CD4-positive, alpha-beta T cell treated with Interleukin-15 for 1 hour (primary cell): ENCODE measurements at regions not wholly inside any gene's neighbourhood (a gene's known extent, or its start where the extent isn't known, plus 50 kb on each side); places are given as distances from the start of the nearest gene placed in this dataset.

Experiments
- DNase-seq: peaks from one replicate; pipeline ENCODE4 v3.0.0-alpha.2; 2020

GRCh38 chr4:124288706-124289486, 423.6 kb downstream of the ANKRD50 start:
- no peak for DNase-seq

DNA sequence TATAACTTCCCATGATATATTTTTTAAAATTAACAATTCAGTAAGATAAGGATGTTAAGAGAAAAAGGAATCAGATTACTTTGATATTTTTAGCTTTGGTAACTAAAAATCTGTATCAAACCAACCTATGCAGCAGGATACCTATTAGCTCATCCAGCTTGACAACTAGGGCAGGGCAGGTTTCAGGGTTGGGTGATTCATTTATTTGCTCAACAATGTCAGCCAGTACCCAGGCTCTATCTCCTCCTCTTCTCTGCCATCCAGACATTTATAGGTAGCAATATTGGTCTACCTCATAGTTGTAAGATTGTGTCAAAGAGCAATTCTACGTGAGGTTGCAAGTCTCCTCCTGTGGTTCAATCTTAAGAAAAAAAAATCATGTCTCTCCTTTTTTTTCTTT, 421.9 kb downstream of the ANKRD50 start:
- no peak for DNase-seq

- no peak for DNase-seq
Observed at GRCh38 chr4:124295413-124295812, 417.1 kb downstream of the ANKRD50 start.

- no peak for DNase-seq
Observed at GRCh38 chr4:124304941-124305340, 407.6 kb downstream of the ANKRD50 start.

DNA sequence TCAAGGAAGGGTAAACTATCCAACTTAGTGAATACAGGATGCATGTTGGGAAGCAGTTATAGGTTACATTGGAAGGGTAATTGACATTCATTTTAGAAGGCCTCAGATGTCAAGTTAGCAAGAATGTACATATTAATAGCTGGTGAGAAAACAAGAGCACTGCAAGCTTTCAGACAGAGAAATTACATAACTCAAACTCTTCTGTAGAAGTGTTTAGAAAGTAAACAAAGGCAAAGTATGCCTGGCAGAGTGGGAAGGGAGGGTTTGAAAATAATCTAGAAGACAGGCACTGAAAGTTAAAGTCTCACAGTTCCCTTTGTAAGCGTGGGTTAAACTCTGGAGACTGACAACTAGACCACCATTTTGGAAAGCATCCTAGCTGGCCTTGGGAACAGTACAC, 406.2 kb downstream of the ANKRD50 start:
- no peak for DNase-seq

- no peak for DNase-seq
Observed at GRCh38 chr4:124307143-124307542, 405.4 kb downstream of the ANKRD50 start.

GRCh38 chr4:124318292-124318691, 394.2 kb downstream of the ANKRD50 start:
- DNase-seq, result no peak

GRCh38 chr4:124321364-124321763, 391.2 kb downstream of the ANKRD50 start:
- DNase-seq, result no peak

DNA sequence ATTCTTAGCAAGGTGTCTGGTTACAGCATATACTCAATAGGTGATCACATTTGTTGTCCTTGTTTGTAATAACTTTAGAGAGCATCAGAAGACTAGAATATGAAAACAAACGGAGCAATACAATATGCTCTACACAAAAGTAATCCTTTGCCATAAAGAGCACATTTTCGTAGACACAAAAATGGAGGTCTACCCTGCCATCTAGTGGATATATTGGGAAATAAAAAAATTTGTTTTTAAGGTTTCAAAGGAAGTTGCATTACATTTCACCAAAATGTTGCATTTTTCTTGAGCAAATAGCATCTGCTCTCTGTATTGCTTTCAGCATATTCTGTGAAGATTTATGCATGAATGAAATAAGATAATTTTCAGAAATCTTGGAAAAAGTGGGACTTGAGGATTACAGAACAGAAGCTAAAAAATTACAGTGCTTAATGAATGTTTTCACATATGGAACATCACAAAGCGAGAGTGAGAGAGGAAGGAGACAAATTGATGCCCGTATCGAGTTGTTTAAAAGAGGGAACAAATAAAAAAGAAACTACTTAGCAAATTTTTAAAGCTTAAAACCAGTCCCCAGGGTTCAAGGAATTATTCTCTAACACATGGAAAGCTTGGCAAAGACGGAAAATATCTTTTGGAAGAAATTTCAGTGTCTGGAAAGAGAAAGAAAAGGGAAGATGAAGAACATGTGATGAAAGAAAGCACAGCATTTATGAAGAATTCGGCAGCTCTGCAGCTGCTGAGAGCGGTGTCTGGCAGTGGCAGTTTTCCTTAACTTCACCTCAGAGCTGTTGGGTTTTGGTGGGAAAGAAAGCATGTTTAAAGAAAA, 390.1 kb downstream of the ANKRD50 start:
- no peak for DNase-seq

DNA sequence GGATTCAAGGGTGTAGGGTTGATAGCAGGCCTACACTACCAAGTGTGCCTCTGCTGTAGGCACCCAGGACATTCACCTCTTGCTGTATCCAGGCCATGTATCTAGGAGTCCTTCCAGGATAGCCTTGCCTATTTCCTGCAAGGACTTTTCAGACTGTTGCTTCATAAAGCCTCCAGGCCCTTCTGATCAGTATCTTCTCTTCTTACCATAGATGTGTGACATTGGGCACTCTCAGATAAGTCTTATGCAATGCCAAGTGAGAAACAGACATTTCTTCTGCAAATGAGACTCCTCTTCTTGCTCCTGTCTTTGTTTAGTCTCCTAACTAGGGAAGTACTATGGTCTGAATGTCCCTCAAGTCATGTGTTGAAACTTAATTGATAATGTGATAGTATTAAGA, 386.8 kb downstream of the ANKRD50 start:
- no peak for DNase-seq

DNA sequence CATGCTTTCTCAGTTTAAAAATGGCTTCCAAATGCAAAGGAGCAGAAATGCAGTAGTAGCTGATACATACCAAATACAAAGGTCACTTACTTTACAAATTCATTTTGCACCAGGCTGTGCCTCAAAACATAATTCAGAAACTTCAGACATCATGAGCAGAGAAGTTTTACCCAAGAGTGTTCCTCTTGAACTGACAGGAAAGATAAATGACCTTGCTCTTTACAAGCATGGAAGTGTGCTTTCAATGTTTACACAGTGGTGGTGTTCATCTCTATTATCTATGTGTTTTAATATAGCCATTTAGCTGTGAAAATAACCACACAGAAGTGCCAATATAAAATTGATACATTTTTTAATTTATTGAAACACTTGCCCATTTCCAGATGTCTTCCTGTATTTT, 383.4 kb downstream of the ANKRD50 start:
- no peak for DNase-seq

DNA sequence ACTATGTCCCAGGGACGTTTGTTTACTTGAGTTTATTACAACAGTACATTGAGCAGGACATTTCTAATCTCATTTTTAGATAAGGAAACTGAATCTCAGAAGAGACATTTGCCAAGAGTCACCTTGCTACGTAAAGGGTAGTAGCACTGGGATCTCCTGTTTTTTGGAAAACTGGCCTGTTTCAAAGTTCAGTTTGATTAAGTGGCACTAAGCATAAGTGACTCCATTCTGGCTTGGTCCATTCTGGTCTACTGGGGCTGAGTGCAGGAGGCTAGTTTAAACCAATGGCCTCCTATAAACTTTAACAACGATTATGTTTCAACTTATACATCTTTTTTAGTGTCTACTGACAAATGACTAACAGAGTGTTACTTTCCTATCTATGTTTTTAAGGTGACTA, 382.5 kb downstream of the ANKRD50 start:
- DNase-seq, result no peak

- DNase-seq, result no peak
Observed at GRCh38 chr4:124331781-124332180, 380.8 kb downstream of the ANKRD50 start.

GRCh38 chr4:124333466-124333865, 379.1 kb downstream of the ANKRD50 start:
- no peak for DNase-seq

GRCh38 chr4:124334119-124334518, 378.4 kb downstream of the ANKRD50 start:
- DNase-seq, result no peak

DNA sequence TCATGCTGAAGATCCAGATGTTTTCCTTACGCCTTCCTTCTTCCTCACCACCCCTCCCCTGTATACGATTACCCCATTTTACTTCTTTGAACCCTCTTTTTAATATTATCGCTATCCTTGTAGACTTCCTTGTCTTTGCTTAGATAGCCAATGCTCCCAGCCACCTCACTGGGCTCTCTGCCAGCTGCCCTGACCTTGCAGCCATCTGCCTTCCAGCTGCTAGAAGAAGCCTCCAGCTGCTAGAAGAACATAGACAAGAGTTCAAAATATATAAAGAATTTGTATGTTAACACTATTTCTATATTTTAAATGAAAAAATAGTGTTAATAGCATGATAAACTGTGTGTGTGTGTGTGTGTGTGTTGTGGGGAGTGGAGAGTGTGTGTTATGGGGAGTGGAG, 374.7 kb downstream of the ANKRD50 start:
- DNase-seq, result no peak

GRCh38 chr4:124343661-124344171, 368.8 kb downstream of the ANKRD50 start:
- no peak for DNase-seq

- DNase-seq, result no peak
Observed at GRCh38 chr4:124372916-124373315, 339.6 kb downstream of the ANKRD50 start.

DNA sequence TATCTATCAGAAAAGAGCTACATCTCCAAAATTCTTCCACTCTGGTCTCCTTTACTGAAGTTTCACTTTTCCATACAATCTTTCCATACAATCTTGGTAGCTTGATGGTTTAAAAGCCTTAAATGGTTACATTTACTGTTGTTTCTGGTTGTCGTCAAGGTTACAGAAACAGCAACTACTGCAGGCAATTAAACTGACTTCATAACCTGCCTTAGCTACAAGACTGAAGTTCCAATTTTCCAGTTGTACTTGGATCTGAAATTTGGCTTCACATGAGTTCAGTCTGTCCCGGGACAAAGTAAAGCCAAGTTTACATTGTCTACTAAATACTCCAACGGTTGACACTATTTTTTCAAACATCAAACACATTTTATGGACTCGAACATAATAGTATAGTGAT, 326.4 kb downstream of the ANKRD50 start:
- no peak for DNase-seq

- DNase-seq, result no peak
Observed at GRCh38 chr4:124386648-124387047, 325.9 kb downstream of the ANKRD50 start.

- no peak for DNase-seq
Observed at GRCh38 chr4:124389591-124389990, 322.9 kb downstream of the ANKRD50 start.

GRCh38 chr4:124390861-124391260, 321.7 kb downstream of the ANKRD50 start:
- DNase-seq, result no peak

DNA sequence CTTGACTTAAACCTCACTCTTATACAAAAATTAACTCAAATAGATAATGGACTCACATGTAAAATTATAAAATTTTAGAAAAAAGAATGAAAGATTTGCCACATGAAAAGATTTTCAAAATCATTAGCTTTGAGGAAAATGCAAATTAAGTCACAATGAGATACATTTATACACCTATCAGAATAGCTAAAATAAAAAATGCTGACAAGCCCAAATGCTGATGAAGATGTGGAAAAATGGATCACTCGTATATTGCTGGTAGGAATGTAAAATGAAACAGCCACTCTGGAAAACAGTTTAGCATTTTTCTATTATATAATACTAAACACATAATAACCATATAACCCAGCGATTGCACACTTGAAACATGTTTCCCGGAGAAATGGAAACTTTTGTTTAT, 316.2 kb downstream of the ANKRD50 start:
- DNase-seq, result no peak

- DNase-seq, result no peak
Observed at GRCh38 chr4:124401606-124402005, 310.9 kb downstream of the ANKRD50 start.
